22Rv1 (cell line): ENCODE measurements at regions not wholly inside any gene's neighbourhood (a gene's known extent, or its start where the extent isn't known, plus 50 kb on each side); places are given as distances from the start of the nearest gene placed in this dataset.

ENCODE experiments used
- CTCF ChIP-seq: fragments of 450-650 bp; IDR thresholded peaks from 2 replicates; pipeline ENCODE4 v1.5.1; 2017; ENCODE audit warnings: mild to moderate bottlenecking
- ZFX ChIP-seq: fragments of 450-650 bp; IDR thresholded peaks from 2 replicates; pipeline ENCODE4 v1.6.1; 2017; ENCODE audit warnings: antibody characterized with exemption, borderline replicate concordance

GRCh38 chr10:61211468-61211867 lies 241.7 kb downstream of the TMEM26 start:
- no peak for TF ChIP-seq CTCF
- no peak for TF ChIP-seq ZFX
